ENCODE measurements at regions not wholly inside any gene's neighbourhood (a gene's known extent, or its start where the extent isn't known, plus 50 kb on each side); places are given as distances from the start of the nearest gene placed in this dataset.

- DNase-seq (ENCODE audit: low read depth in 1 of 2, low spot score in 2 of 2) (no peak), FAIRE-seq (no peak)
- Histone ChIP-seq H2BK120ac (replicated peaks; ENCODE audit: low read depth, low read length) (no peak overlapping the region), H2AFZ (ENCODE audit: low read length) (no peak overlapping the region), H4K91ac (replicated peaks; ENCODE audit: insufficient read length, low read length) (no peak overlapping the region), H2BK20ac (ENCODE audit: low read length) (no peak overlapping the region), H3K36me3 (ENCODE audit: control insufficient read depth in 2 of 4, insufficient read depth in 4 of 4, low read length in 3 of 4) (no peaks in the 10 kb centered on the region), H2BK5ac (ENCODE audit: low read depth, low read length) (no peak overlapping the region), H3K27ac (ENCODE audit: low read depth, low read length) (no peak overlapping the region), H3K23ac (ENCODE audit: insufficient read length) (no peak overlapping the region), H3K27me3 (replicated peaks in 1 of 4; ENCODE audit: control insufficient read depth in 3 of 4, extremely low read depth in 1 of 4, insufficient read depth in 3 of 4, low read length in 3 of 4) (no peaks in the 10 kb centered on the region), H2AK5ac (ENCODE audit: low read depth, low read length) (no peak overlapping the region), H3K4ac (replicated peaks; ENCODE audit: insufficient read length, low read depth, low read length) (no peak overlapping the region), H4K5ac (ENCODE audit: insufficient read length, low read depth, low read length) (no peak overlapping the region), H3K4me3 (ENCODE audit: extremely low read depth in 1 of 4, insufficient read depth in 2 of 4, low read depth in 3 of 4, low read length in 4 of 4) (no peak overlapping the region), H3K4me2 (ENCODE audit: insufficient read depth in 1 of 2, low read depth in 2 of 2, low read length in 2 of 2) (no peak overlapping the region), H3K56ac (replicated peaks; ENCODE audit: insufficient read length, low read depth, low read length) (no peak overlapping the region), H3K79me1 (ENCODE audit: low read depth, low read length) (no peaks in the 10 kb centered on the region), H2BK15ac (ENCODE audit: low read length) (no peak overlapping the region), H3K14ac (ENCODE audit: insufficient read length) (no peak overlapping the region), H2BK12ac (ENCODE audit: low read depth, low read length) (no peak overlapping the region), H4K8ac (ENCODE audit: extremely low read depth, insufficient read depth, low read length) (no peak overlapping the region), H3K9ac (replicated peaks in 1 of 4; ENCODE audit: extremely low read depth in 1 of 4, low read depth in 3 of 4, low read length in 3 of 4) (no peak overlapping the region), H3K23me2 (ENCODE audit: low read depth, low read length) (no peaks in the 10 kb centered on the region), H3K18ac (ENCODE audit: extremely low read depth, low read length) (no peak overlapping the region), H3K9me3 (ENCODE audit: insufficient read depth in 2 of 2, low read depth in 1 of 2, low read length in 1 of 2) (0 out of 4 replicates have a peak, but pooled peaks cover 0 to 2% of the 10 kb centered on the region in 2 experiments), H4K20me1 (replicated peaks in 1 of 2; ENCODE audit: control insufficient read depth in 1 of 2, insufficient read depth in 2 of 2, low read length in 2 of 2) (no peaks in the 10 kb centered on the region), H3K4me1 (replicated peaks in 1 of 4; ENCODE audit: control insufficient read depth in 3 of 4, insufficient read depth in 4 of 4, low read length in 3 of 4) (peaks cover 0 to 5% (median 2%) of the 10 kb centered on the region in 4 experiments; a peak in 2 of 7 replicates), H3K79me2 (ENCODE audit: control insufficient read depth in 1 of 2, insufficient read depth in 2 of 2, low read length in 2 of 2) (no peaks in the 10 kb centered on the region)
- POLR2A ChIA-PET (ENCODE audit: partially characterized antibody) = no interaction called here
- no peak for TF ChIP-seq POLR2A (IDR thresholded peaks at IDR 0.05; ENCODE audit: control extremely low read depth in 1 of 2, low read depth in 2 of 2, low read length in 2 of 2)
- no peak for TF ChIP-seq SIRT6 (IDR thresholded peaks at IDR 0.05; ENCODE audit: low read length)
- TF ChIP-seq KDM5A (IDR thresholded peaks at IDR 0.05; ENCODE audit: low read length) = no peak
- TF ChIP-seq HDAC6 (IDR thresholded peaks at IDR 0.05; ENCODE audit: low read depth, low read length) = no peak
- TF ChIP-seq POLR2AphosphoS5 (IDR thresholded peaks at IDR 0.05; ENCODE audit: low read depth, low read length) = no peak
- no peak for TF ChIP-seq SIX5 (IDR thresholded peaks at IDR 0.05; ENCODE audit: low read depth, low read length)
- no peak for TF ChIP-seq CBX5 (IDR thresholded peaks at IDR 0.05; ENCODE audit: low read depth, low read length)
- no peak for TF ChIP-seq HDAC2 (IDR thresholded peaks at IDR 0.05; ENCODE audit: borderline replicate concordance in 1 of 2, low read depth in 2 of 2, low read length in 2 of 2)
- TF ChIP-seq NRF1 (IDR thresholded peaks at IDR 0.05; ENCODE audit: low read depth, low read length) = no peak
- TF ChIP-seq SIN3A (conservative IDR thresholded peaks at IDR 0.05 in 1 of 2, IDR thresholded peaks at IDR 0.05 in 1 of 2; ENCODE audit: low read depth in 1 of 2, low read length in 2 of 2) = no peak
- TF ChIP-seq FOSL1 (IDR thresholded peaks at IDR 0.05; ENCODE audit: insufficient read depth, low read depth, low read length) = no peak
- TF ChIP-seq RXRA (IDR thresholded peaks at IDR 0.05; ENCODE audit: insufficient read depth, low read depth, low read length) = no peak
- no peak for TF ChIP-seq CHD2 (IDR thresholded peaks at IDR 0.05; ENCODE audit: low read length)
- no peak for TF ChIP-seq GABPA (IDR thresholded peaks at IDR 0.05; ENCODE audit: borderline replicate concordance, insufficient read depth, low read length)
- CTCF ChIA-PET (ENCODE audit: partially characterized antibody) = no interaction called here
- 86% methylated on average over 5 of the region's 5 CpGs; no CpG with 5 or more reads in 1 of the 2 experiments for WGBS, 2 experiments (ENCODE audit: extremely low coverage in 1 of 2, insufficient coverage in 1 of 2, insufficient read length in 1 of 2, insufficient replicate concordance in 2 of 2, low coverage in 1 of 2, low lambda C conversion rate in 2 of 2, missing lambda C conversion rate in 1 of 2)
These were observed 78.4 kb upstream of the NR2F2 start for GRCh38 chr15:96252148-96252547.

All from H1 (cell line).